ENCODE measurements at regions not wholly inside any gene's neighbourhood (a gene's known extent, or its start where the extent isn't known, plus 50 kb on each side); places are given as distances from the start of the nearest gene placed in this dataset.

DNA sequence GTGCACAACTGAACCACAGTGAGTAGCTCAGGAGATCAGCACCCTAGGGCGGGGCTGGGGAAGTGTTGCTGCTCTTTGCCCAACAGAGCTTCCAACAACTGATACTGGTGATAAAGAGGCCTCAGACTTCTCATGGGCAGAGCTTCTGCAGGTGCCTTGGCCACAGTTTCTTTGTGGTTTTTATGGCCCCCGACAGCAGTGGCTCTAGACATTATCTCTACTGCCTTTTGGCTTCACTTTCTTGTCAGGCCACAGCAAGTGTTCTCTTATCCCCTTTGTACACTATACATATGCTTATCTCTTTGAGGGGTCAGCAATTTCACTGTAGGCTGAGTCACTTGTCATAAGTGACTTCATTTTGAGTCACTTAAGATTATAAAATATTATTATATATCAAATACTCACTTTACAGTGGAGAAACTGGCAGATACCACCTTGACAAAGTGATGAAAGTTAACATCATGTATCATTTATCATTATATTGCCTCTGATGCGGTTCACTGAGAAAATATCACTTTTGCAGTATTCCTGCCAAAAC, 90.9 kb upstream of the COX7C start:
- no peaks in the 10 kb centered on the region for H3K27me3 ChIP-seq (replicated peaks; ENCODE audit: insufficient read depth)
- no peaks in the 10 kb centered on the region for H3K4me1 ChIP-seq (ENCODE audit: control insufficient read depth in 1 of 2, low read depth in 2 of 2)
- H3K27ac ChIP-seq: no peak overlapping the region
- H3K9me3 ChIP-seq: no peaks in the 10 kb centered on the region
- TF ChIP-seq, protein P1, sequence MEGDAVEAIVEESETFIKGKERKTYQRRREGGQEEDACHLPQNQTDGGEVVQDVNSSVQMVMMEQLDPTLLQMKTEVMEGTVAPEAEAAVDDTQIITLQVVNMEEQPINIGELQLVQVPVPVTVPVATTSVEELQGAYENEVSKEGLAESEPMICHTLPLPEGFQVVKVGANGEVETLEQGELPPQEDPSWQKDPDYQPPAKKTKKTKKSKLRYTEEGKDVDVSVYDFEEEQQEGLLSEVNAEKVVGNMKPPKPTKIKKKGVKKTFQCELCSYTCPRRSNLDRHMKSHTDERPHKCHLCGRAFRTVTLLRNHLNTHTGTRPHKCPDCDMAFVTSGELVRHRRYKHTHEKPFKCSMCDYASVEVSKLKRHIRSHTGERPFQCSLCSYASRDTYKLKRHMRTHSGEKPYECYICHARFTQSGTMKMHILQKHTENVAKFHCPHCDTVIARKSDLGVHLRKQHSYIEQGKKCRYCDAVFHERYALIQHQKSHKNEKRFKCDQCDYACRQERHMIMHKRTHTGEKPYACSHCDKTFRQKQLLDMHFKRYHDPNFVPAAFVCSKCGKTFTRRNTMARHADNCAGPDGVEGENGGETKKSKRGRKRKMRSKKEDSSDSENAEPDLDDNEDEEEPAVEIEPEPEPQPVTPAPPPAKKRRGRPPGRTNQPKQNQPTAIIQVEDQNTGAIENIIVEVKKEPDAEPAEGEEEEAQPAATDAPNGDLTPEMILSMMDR (IDR thresholded peaks at IDR 0.05): no peak
- ATAC-seq (ENCODE audit: insufficient number of reproducible peaks, low FRiP score, low read depth) (no peak), DNase-seq (ENCODE audit: low spot score) (no peak)
- no peaks in the 10 kb centered on the region for H3K36me3 ChIP-seq
- H3K4me3 ChIP-seq: no peak overlapping the region

DNA sequence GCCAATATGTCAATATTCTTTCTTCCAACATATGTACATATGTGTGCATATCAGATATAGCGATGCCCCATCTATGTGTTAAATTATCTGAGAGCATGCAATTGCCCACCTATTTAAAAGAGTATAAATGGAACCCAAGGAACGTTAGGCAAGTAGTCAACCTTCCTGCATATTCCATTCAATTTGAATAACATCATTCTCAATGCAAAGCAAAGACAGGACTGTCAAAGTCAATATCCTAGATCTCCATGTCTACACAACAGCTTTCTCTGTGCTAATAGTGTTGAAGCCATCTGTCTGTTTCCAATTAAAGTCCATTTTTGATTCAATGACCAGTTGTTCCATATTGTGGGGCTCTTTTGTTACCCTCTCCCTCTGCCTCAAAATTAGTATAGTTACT, 85.3 kb upstream of the COX7C start:
- no peak overlapping the region for H3K27ac ChIP-seq
- H3K9me3 ChIP-seq: no peaks in the 10 kb centered on the region
- ATAC-seq (ENCODE audit: insufficient number of reproducible peaks, low FRiP score, low read depth): no peak
- TF ChIP-seq, protein P1 (IDR thresholded peaks at IDR 0.05): no peak
- no peaks in the 10 kb centered on the region for H3K4me1 ChIP-seq (ENCODE audit: control insufficient read depth in 1 of 2, low read depth in 2 of 2)
- no peak overlapping the region for H3K4me3 ChIP-seq
- no peaks in the 10 kb centered on the region for H3K36me3 ChIP-seq
- no peak for DNase-seq (ENCODE audit: low spot score)
- no peaks in the 10 kb centered on the region for H3K27me3 ChIP-seq (replicated peaks; ENCODE audit: insufficient read depth)

DNA sequence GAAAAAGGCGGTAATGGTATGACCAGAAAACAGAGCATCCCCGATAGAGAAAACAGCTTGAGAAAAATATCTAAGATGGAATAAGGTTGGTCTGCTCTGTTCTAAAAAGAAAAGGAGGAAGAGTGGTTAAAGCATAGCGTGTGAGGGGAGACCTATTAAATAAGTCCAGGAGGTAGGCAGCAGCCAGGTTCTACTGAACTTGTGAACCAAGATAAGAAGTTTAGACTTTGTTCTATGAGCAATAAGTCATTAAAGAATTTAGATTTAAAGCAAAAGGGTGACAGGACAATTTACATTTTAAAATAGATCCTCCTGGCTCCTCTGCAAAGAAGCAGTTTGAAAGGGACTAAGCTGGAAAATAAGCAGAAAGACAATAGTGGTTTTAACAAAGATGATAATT, 81.3 kb upstream of the COX7C start:
- Histone ChIP-seq H3K9me3 (no peaks in the 10 kb centered on the region), H3K4me3 (no peak overlapping the region), H3K27ac (no peak overlapping the region), H3K36me3 (no peaks in the 10 kb centered on the region), H3K27me3 (replicated peaks; ENCODE audit: insufficient read depth) (no peaks in the 10 kb centered on the region), H3K4me1 (ENCODE audit: control insufficient read depth in 1 of 2, low read depth in 2 of 2) (no peaks in the 10 kb centered on the region)
- TF ChIP-seq, protein P1 (IDR thresholded peaks at IDR 0.05): no peak
- DNase-seq (ENCODE audit: low spot score): no peak
- no peak for ATAC-seq (ENCODE audit: insufficient number of reproducible peaks, low FRiP score, low read depth)

DNA sequence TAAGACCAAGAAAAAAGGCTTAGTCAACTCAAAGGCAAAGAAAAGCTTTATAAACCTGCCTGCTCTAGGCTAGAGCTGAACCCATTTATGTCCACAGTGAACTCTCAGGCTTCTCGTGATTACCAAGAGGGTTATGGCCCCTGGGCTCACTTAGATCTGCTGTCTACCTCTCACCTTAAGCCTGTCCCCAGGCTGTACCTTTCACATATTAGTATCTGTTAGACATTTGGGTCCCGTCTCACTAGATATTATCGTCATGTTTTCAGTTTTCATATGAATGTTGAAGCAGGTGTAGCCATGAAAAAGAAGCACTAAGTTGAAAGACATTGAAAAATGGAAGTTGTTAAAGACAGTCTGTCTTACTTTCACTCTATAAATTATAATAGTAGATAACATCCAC, 75.2 kb upstream of the COX7C start:
- H3K4me3 ChIP-seq: no peak overlapping the region
- H3K36me3 ChIP-seq: no peaks in the 10 kb centered on the region
- H3K27me3 ChIP-seq (replicated peaks; ENCODE audit: insufficient read depth): no peaks in the 10 kb centered on the region
- no peaks in the 10 kb centered on the region for H3K9me3 ChIP-seq
- no peak overlapping the region for H3K27ac ChIP-seq
- no peaks in the 10 kb centered on the region for H3K4me1 ChIP-seq (ENCODE audit: control insufficient read depth in 1 of 2, low read depth in 2 of 2)
- TF ChIP-seq, protein P1 (IDR thresholded peaks at IDR 0.05): no peak
- DNase-seq (ENCODE audit: low spot score) (no peak), ATAC-seq (ENCODE audit: insufficient number of reproducible peaks, low FRiP score, low read depth) (no peak)

DNA sequence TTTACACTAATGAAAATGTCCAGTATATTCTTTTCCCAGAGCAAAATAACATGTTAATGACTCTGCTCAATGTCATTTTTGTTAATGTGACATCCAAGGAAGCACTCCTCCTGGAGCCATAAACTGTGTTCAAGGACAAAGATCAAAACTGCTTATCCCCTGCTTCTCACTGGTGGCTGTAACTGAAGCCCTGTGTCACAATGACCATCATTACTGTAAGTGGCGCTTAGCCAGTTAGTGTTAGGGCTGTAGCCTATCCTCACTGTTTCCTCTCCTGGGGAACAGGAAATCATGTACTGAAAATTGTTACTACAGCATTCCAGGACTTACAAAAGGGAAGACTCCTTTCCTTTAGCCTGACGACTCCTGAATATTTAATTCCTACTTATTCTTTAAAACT, 71.7 kb upstream of the COX7C start:
- no peak overlapping the region for H3K4me3 ChIP-seq
- DNase-seq (ENCODE audit: low spot score) (no peak), ATAC-seq (ENCODE audit: insufficient number of reproducible peaks, low FRiP score, low read depth) (no peak)
- no peaks in the 10 kb centered on the region for H3K9me3 ChIP-seq
- H3K27me3 ChIP-seq (replicated peaks; ENCODE audit: insufficient read depth): no peaks in the 10 kb centered on the region
- no peak overlapping the region for H3K27ac ChIP-seq
- H3K36me3 ChIP-seq: no peaks in the 10 kb centered on the region
- H3K4me1 ChIP-seq (ENCODE audit: control insufficient read depth in 1 of 2, low read depth in 2 of 2): no peaks in the 10 kb centered on the region
- TF ChIP-seq, protein P1 (IDR thresholded peaks at IDR 0.05): no peak
